ENCODE measurements at regions not wholly inside any gene's neighbourhood (a gene's known extent, or its start where the extent isn't known, plus 50 kb on each side); places are given as distances from the start of the nearest gene placed in this dataset.

DNA sequence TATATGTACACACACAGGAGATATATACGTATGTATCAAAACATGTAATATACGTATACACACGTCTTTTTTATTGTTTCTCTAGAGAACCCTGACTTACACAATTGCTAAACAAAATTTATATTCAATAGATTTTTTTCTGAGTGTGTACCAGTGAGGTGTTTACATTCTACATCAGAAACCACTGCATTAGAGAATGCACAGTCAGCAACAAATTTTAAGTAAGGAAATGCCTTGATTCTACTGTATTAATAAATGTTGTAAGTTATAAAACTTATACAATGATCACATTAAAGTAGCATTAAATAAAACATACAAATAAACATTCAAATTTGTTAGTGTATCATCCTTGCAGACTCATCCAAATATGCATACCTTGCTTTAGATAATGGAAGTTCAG, 376.4 kb upstream of the FAM98A start:
- H3K4me3 ChIP-seq (ENCODE audit: low read length): no peak overlapping the region

DNA sequence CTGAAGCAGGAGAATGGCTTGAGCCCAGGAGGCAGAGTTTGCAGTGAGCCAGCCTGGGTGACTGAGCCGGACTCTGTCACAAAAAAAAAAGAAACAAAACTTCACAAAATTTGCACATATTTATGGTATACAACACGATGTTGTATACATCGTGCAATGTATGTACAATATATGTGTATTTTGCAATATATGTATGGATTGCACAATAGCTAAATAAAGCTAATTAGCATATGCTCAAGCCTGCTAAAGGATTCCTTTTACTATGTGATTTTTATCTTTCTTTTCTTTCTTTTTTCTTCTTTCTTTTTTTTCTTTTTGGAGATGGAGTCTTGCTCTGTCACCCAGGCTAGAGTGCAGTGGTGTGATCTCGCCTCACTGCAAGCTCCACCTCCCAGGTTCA, 368.0 kb upstream of the FAM98A start:
- no peaks in the 10 kb centered on the region for H3K27me3 ChIP-seq (ENCODE audit: insufficient read depth, low read depth, low read length)
- H3K9me2 ChIP-seq (ENCODE audit: insufficient read depth, low read length): no peaks in the 10 kb centered on the region
- H3K9ac ChIP-seq (ENCODE audit: low read length): no peak overlapping the region
- no peak overlapping the region for H2AFZ ChIP-seq (ENCODE audit: low read depth, low read length)
- H3K27ac ChIP-seq (ENCODE audit: low read length): no peak overlapping the region
- H3K79me2 ChIP-seq (replicated peaks; ENCODE audit: insufficient read depth, low read length): no peaks in the 10 kb centered on the region
- no peak overlapping the region for H3K4me2 ChIP-seq (ENCODE audit: low read length)
- H3K9me3 ChIP-seq (ENCODE audit: low read length): no peaks in the 10 kb centered on the region
- TF ChIP-seq, protein P1, sequence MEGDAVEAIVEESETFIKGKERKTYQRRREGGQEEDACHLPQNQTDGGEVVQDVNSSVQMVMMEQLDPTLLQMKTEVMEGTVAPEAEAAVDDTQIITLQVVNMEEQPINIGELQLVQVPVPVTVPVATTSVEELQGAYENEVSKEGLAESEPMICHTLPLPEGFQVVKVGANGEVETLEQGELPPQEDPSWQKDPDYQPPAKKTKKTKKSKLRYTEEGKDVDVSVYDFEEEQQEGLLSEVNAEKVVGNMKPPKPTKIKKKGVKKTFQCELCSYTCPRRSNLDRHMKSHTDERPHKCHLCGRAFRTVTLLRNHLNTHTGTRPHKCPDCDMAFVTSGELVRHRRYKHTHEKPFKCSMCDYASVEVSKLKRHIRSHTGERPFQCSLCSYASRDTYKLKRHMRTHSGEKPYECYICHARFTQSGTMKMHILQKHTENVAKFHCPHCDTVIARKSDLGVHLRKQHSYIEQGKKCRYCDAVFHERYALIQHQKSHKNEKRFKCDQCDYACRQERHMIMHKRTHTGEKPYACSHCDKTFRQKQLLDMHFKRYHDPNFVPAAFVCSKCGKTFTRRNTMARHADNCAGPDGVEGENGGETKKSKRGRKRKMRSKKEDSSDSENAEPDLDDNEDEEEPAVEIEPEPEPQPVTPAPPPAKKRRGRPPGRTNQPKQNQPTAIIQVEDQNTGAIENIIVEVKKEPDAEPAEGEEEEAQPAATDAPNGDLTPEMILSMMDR (IDR thresholded peaks at IDR 0.05; ENCODE audit: poor library complexity, severe bottlenecking): no peak
- no peak for TF ChIP-seq POLR2AphosphoS5 (IDR thresholded peaks at IDR 0.05)
- no peak for TF ChIP-seq MXI1 (conservative IDR thresholded peaks at IDR 0.05; ENCODE audit: poor library complexity, severe bottlenecking)
- TF ChIP-seq SMC3 (conservative IDR thresholded peaks at IDR 0.05; ENCODE audit: poor library complexity): no peak
- no peak for TF ChIP-seq TAF1 (IDR thresholded peaks at IDR 0.05; ENCODE audit: low read depth)
- TF ChIP-seq EP300 (conservative IDR thresholded peaks at IDR 0.05; ENCODE audit: poor library complexity, severe bottlenecking): no peak
- TF ChIP-seq, protein P2, sequence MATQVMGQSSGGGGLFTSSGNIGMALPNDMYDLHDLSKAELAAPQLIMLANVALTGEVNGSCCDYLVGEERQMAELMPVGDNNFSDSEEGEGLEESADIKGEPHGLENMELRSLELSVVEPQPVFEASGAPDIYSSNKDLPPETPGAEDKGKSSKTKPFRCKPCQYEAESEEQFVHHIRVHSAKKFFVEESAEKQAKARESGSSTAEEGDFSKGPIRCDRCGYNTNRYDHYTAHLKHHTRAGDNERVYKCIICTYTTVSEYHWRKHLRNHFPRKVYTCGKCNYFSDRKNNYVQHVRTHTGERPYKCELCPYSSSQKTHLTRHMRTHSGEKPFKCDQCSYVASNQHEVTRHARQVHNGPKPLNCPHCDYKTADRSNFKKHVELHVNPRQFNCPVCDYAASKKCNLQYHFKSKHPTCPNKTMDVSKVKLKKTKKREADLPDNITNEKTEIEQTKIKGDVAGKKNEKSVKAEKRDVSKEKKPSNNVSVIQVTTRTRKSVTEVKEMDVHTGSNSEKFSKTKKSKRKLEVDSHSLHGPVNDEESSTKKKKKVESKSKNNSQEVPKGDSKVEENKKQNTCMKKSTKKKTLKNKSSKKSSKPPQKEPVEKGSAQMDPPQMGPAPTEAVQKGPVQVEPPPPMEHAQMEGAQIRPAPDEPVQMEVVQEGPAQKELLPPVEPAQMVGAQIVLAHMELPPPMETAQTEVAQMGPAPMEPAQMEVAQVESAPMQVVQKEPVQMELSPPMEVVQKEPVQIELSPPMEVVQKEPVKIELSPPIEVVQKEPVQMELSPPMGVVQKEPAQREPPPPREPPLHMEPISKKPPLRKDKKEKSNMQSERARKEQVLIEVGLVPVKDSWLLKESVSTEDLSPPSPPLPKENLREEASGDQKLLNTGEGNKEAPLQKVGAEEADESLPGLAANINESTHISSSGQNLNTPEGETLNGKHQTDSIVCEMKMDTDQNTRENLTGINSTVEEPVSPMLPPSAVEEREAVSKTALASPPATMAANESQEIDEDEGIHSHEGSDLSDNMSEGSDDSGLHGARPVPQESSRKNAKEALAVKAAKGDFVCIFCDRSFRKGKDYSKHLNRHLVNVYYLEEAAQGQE (IDR thresholded peaks at IDR 0.05; ENCODE audit: borderline replicate concordance): no peak
- TF ChIP-seq RAD21 (conservative IDR thresholded peaks at IDR 0.05): no peak
- no peak for TF ChIP-seq EZH2 (IDR thresholded peaks at IDR 0.05; ENCODE audit: borderline replicate concordance, insufficient read depth, low read length, poor library complexity, severe bottlenecking)
- no peak overlapping the region for H3K4me3 ChIP-seq (ENCODE audit: low read length)
- H3K36me3 ChIP-seq (ENCODE audit: insufficient read depth, low read length): no peaks in the 10 kb centered on the region
- H4K20me1 ChIP-seq (ENCODE audit: insufficient read depth): no peaks in the 10 kb centered on the region
- no peaks in the 10 kb centered on the region for H3F3A ChIP-seq (ENCODE audit: insufficient read depth, low read length, poor library complexity, severe bottlenecking)

More for the DNA sequence above, 376.4 kb upstream of the FAM98A start:
- Histone ChIP-seq H3K4me2 (ENCODE audit: low read length) (no peak overlapping the region), H3K9ac (ENCODE audit: low read length) (no peak overlapping the region), H3K36me3 (ENCODE audit: insufficient read depth, low read length) (no peaks in the 10 kb centered on the region), H4K20me1 (ENCODE audit: insufficient read depth) (no peaks in the 10 kb centered on the region), H3F3A (ENCODE audit: insufficient read depth, low read length, poor library complexity, severe bottlenecking) (no peaks in the 10 kb centered on the region), H3K27ac (ENCODE audit: low read length) (no peak overlapping the region), H3K27me3 (ENCODE audit: insufficient read depth, low read depth, low read length) (no peaks in the 10 kb centered on the region), H2AFZ (ENCODE audit: low read depth, low read length) (no peak overlapping the region), H3K9me2 (ENCODE audit: insufficient read depth, low read length) (no peaks in the 10 kb centered on the region), H3K79me2 (replicated peaks; ENCODE audit: insufficient read depth, low read length) (no peaks in the 10 kb centered on the region), H3K9me3 (ENCODE audit: low read length) (no peaks in the 10 kb centered on the region)
- TF ChIP-seq SMC3 (conservative IDR thresholded peaks at IDR 0.05; ENCODE audit: poor library complexity): no peak
- TF ChIP-seq, protein P2 (IDR thresholded peaks at IDR 0.05; ENCODE audit: borderline replicate concordance): no peak
